ENCODE measurements at regions not wholly inside any gene's neighbourhood (a gene's known extent, or its start where the extent isn't known, plus 50 kb on each side); places are given as distances from the start of the nearest gene placed in this dataset.

- TF ChIP-seq CTCF (IDR thresholded peaks at IDR 0.05) (no peak), POLR2A (IDR thresholded peaks at IDR 0.05) (no peak)
Observed at GRCh38 chrX:8274170-8274569, 103.1 kb upstream of the VCX2 start.
